Adrenal gland (tissue), 9 donors: ENCODE measurements at regions not wholly inside any gene's neighbourhood (a gene's known extent, or its start where the extent isn't known, plus 50 kb on each side); places are given as distances from the start of the nearest gene placed in this dataset.

Experiments
- DNase-seq, 7 donors: peaks; one replicate each; pipeline ENCODE4 v3.0.0-alpha.2; 2019 to 2020
- H3K27ac ChIP-seq, 5 donors: fragments of 200-600 bp; sonication (generic) in 4 of 5; 1 replicate in 3 of 5; 2 replicates in 2 of 5; pipeline versions ENCODE4 v1.5.1 to v1.8.0; 2016 to 2020; ENCODE audit warnings: mild to moderate bottlenecking in 1 of 5
- H3K27me3 ChIP-seq: fragments of 200-600 bp; 2 replicates; pipeline ENCODE4 v1.8.0; 2021
- H3K36me3 ChIP-seq, 2 donors: fragments of 200-600 bp; replicated peaks in 1 of 2; 1 replicate in 1 of 2; 2 replicates in 1 of 2; pipeline versions ENCODE4 v1.5.1 to v1.8.0; 2018 to 2022
- H3K4me1 ChIP-seq, 2 donors: fragments of 200-600 bp; replicated peaks in 1 of 2; 1 replicate in 1 of 2; 2 replicates in 1 of 2; pipeline versions ENCODE4 v1.5.1 to v1.8.0; 2018 to 2021
- H3K4me3 ChIP-seq, 4 donors: fragments of 200-600 bp; sonication (generic) in 3 of 4; one replicate each; pipeline ENCODE4 v1.5.1; 2016 to 2018
- H3K9me3 ChIP-seq, 3 donors: fragments of 200-600 bp; sonication (generic) in 1 of 3; replicated peaks in 1 of 3; 1 replicate in 2 of 3; 2 replicates in 1 of 3; pipeline versions ENCODE4 v1.5.1 to v1.8.0; 2016 to 2021
- POLR2A ChIP-seq, 2 donors: fragments of 450-650 bp; IDR thresholded peaks; one replicate each; pipeline ENCODE4 v1.6.1; 2017; ENCODE audit warnings: antibody characterized with exemption in 2 of 2, mild to moderate bottlenecking in 2 of 2, moderate library complexity in 1 of 2
- WGBS, 4 donors: extraction: QIAGEN DNeasy Blood & Tissue Kit in 2 of 4; methylation state at CpG; one replicate each; pipeline versions ENCODE4 v1.1.5 to v1.1.7; 2013 to 2017; 5-methylcytosine and 5-hydroxymethylcytosine counted together
- intact Hi-C, 2 donors: fragments of 100-400 bp; cut with DNase I; formaldehyde crosslinking; loops; one replicate each; pipeline versions ENCODE4 v1.14.1 to v1.15.0; 2022 to 2023
- TF ChIP-seq, protein P1 (sequence below), 6 experiments: fragments of 450-650 bp in 4 of 6; fragments of 200-600 bp in 2 of 6; sonication (generic) in 1 of 6; IDR thresholded peaks; 1 replicate in 5 of 6; 2 replicates in 1 of 6; pipeline versions ENCODE4 v1.5.1 to v1.8.0; 2016 to 2021; ENCODE audit warnings: antibody characterized with exemption in 6 of 6, mild to moderate bottlenecking in 2 of 6, moderate library complexity in 1 of 6
- donor health status: healthy with polysubstance abuse.
- donor health status: Bipolar disorder and iron deficiency.
- donor health status: DM: yes; HTN: yes; CAD: no.
- donor health status: DM: no; HTN: no; CAD: no.
- donor health status: DM: no; HTN: no; CAD: no.

GRCh38 chr5:98053170-98053569, 720.3 kb upstream of the RGMB start:
- WGBS, 4 donors, result 67 to 80% (median 69%) methylated on average over 2 of the region's 2 CpGs
- H3K4me3 ChIP-seq, result no peak overlapping the region
- H3K36me3 ChIP-seq, result no peaks in the 10 kb centered on the region
- DNase-seq, result no peak
- TF ChIP-seq POLR2A (IDR thresholded peaks at IDR 0.05), result no peak
- TF ChIP-seq, protein P1, sequence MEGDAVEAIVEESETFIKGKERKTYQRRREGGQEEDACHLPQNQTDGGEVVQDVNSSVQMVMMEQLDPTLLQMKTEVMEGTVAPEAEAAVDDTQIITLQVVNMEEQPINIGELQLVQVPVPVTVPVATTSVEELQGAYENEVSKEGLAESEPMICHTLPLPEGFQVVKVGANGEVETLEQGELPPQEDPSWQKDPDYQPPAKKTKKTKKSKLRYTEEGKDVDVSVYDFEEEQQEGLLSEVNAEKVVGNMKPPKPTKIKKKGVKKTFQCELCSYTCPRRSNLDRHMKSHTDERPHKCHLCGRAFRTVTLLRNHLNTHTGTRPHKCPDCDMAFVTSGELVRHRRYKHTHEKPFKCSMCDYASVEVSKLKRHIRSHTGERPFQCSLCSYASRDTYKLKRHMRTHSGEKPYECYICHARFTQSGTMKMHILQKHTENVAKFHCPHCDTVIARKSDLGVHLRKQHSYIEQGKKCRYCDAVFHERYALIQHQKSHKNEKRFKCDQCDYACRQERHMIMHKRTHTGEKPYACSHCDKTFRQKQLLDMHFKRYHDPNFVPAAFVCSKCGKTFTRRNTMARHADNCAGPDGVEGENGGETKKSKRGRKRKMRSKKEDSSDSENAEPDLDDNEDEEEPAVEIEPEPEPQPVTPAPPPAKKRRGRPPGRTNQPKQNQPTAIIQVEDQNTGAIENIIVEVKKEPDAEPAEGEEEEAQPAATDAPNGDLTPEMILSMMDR (IDR thresholded peaks at IDR 0.05), result no peak
- intact Hi-C loops, result no loop called here
- H3K27me3 ChIP-seq, result no peaks in the 10 kb centered on the region
- no peaks in the 10 kb centered on the region for H3K9me3 ChIP-seq
- H3K27ac ChIP-seq, result no peak overlapping the region
- no peaks in the 10 kb centered on the region for H3K4me1 ChIP-seq

- Histone ChIP-seq H3K4me1 (no peaks in the 10 kb centered on the region), H3K36me3 (no peaks in the 10 kb centered on the region), H3K27me3 (no peaks in the 10 kb centered on the region), H3K27ac (no peak overlapping the region), H3K9me3 (no peaks in the 10 kb centered on the region), H3K4me3 (no peak overlapping the region)
- DNase-seq, result no peak
- intact Hi-C loops, result no loop called here
- TF ChIP-seq POLR2A (IDR thresholded peaks at IDR 0.05), result no peak
- TF ChIP-seq, protein P1 (IDR thresholded peaks at IDR 0.05), result no peak
Observed at GRCh38 chr5:98060148-98060547, 713.3 kb upstream of the RGMB start.

- intact Hi-C loops, result no loop called here
- Histone ChIP-seq H3K9me3 (no peaks in the 10 kb centered on the region), H3K27ac (no peak overlapping the region), H3K27me3 (no peaks in the 10 kb centered on the region), H3K4me1 (no peaks in the 10 kb centered on the region), H3K4me3 (no peak overlapping the region), H3K36me3 (no peaks in the 10 kb centered on the region)
- DNase-seq, result no peak
- TF ChIP-seq, protein P1 (IDR thresholded peaks at IDR 0.05), result no peak
- no peak for TF ChIP-seq POLR2A (IDR thresholded peaks at IDR 0.05)
- WGBS, 4 donors, result 68 to 78% (median 76%) methylated on average over 6 of the region's 6 CpGs
Observed at GRCh38 chr5:98064118-98064685, 709.3 kb upstream of the RGMB start.

DNA sequence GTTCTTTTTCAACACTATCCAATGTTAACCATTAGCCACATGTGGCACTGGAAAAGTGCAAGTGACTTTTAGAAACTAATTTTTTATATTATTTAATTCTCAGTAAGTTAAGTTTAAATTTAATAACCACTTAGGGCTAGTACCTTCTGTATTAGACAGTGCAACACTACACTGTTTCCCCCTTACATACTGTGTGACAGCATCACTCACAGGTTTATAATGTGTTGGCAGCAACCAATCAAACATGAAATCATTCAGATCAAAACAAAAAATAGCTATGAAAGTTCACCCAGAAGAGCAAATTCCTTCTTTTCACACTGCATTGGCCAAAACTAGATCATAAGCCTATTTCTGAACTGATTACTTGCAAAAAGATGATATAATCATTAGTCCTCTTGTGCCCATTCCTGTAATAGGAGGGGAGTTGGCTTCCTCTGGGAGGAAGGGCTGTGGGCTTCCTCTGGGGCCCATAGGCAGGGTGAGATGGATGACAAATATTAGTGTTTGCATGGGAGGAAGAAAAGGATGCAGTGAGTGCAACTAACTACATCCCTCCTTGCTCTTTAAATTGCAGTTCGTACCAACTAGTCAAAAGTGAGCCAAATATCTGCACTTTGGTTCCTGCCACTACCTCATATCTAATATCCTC, 708.1 kb upstream of the RGMB start:
- Histone ChIP-seq H3K4me3 (no peak overlapping the region), H3K4me1 (no peaks in the 10 kb centered on the region), H3K27ac (no peak overlapping the region), H3K27me3 (no peaks in the 10 kb centered on the region), H3K36me3 (no peaks in the 10 kb centered on the region), H3K9me3 (no peaks in the 10 kb centered on the region)
- 71 to 77% (median 75%) methylated on average over 1 of the region's 1 CpG; no CpG with 5 or more reads in 1 of the 4 donors for WGBS, 4 donors
- TF ChIP-seq, protein P1 (IDR thresholded peaks at IDR 0.05), result no peak
- no peak for TF ChIP-seq POLR2A (IDR thresholded peaks at IDR 0.05)
- no peak for DNase-seq
- intact Hi-C loops, result no loop called here
